HepG2 (cell line): ENCODE measurements at regions not wholly inside any gene's neighbourhood (a gene's known extent, or its start where the extent isn't known, plus 50 kb on each side); places are given as distances from the start of the nearest gene placed in this dataset.

Source experiments
- ATAC-seq: fragments of 200-7000 bp; cut with Tn5 transposase; 3 replicates; pipeline ENCODE4 v1.9.1; 2020; ENCODE audit warnings: mild to moderate bottlenecking, moderate library complexity
- BruUV-seq: library from RNA; stranded (reverse); fragments of 400-500 nt; replicated peaks from 2 replicates; lab custom pipeline; 2021; lab: Mats Ljungman, UMichigan
- CTCF ChIA-PET: fragments of 300-600 bp; formaldehyde crosslinking; extraction: SDS; loops from one replicate; lab custom pipeline; 2021; ENCODE audit warnings: low total read pairs, inconsistent platforms, low intra/inter-chr PET ratio; lab: Yijun Ruan, JAX
- POLR2A ChIA-PET: fragments of 350-600 bp; sonication (Branson Sonifier 250); formaldehyde crosslinking; loops from one replicate; lab custom pipeline; 2020; ENCODE audit warnings: antibody characterized with exemption, inconsistent platforms; lab: Yijun Ruan, JAX
- DNase-seq: peaks from one replicate; pipeline ENCODE4 v3.0.0-alpha.2; 2015; ENCODE audit warnings: low spot score
- FAIRE-seq: peaks from 3 replicates; lab custom pipeline; 2011; peaks lifted over from hg19 to GRCh38; lab: Jason Lieb, UNC
- H2AFZ ChIP-seq: one replicate; pipeline ENCODE4 v1.6.1; 2011; ENCODE audit warnings: low read length, inconsistent platforms
- H3K27ac ChIP-seq: fragments of 300-600 bp; 3 replicates; pipeline ENCODE4 v1.8.0; 2011; ENCODE audit warnings: mixed run types, mild to moderate bottlenecking, mixed read lengths, low read length, inconsistent platforms; ENCODE audit not compliant: insufficient read depth; ENCODE audit errors: extremely low read length
- H3K27me3 ChIP-seq, 2 experiments: fragments of 200-600 bp in 1 of 2; 2 replicates in 1 of 2; 3 replicates in 1 of 2; pipeline versions ENCODE4 v1.6.0 to v1.8.0; 2011; ENCODE audit warnings: low read length in 2 of 2, mild to moderate bottlenecking in 2 of 2, moderate library complexity in 2 of 2, inconsistent platforms in 1 of 2; ENCODE audit not compliant: insufficient read depth in 2 of 2, control insufficient read depth in 1 of 2
- H3K36me3 ChIP-seq, 2 experiments: fragments of 200-600 bp in 1 of 2; replicated peaks in 1 of 2; 2 replicates in 1 of 2; 3 replicates in 1 of 2; pipeline versions ENCODE4 v1.5.1 to v1.8.0; 2011; ENCODE audit warnings: low read length in 2 of 2, inconsistent platforms in 1 of 2; ENCODE audit not compliant: insufficient read depth in 2 of 2, control insufficient read depth in 1 of 2
- H3K4me1 ChIP-seq: 2 replicates; pipeline ENCODE4 v1.5.1; 2012; ENCODE audit warnings: low read length, inconsistent platforms; ENCODE audit not compliant: insufficient read depth
- H3K4me2 ChIP-seq: 2 replicates; pipeline ENCODE4 v1.6.0; 2011; ENCODE audit warnings: low read depth, low read length, inconsistent platforms
- H3K4me3 ChIP-seq, 3 experiments: fragments of 200-600 bp in 1 of 3; sonication (generic), shearing (Covaris generic) in 1 of 3; replicated peaks in 1 of 3; 2 replicates each; pipeline ENCODE4 v1.5.1; 2011 to 2016; ENCODE audit warnings: low read length in 3 of 3, inconsistent platforms in 2 of 3, low read depth in 2 of 3, mild to moderate bottlenecking in 2 of 3, control low read depth in 1 of 3, mixed read lengths in 1 of 3; ENCODE audit not compliant: insufficient read depth in 1 of 3
- H3K79me2 ChIP-seq: one replicate; pipeline ENCODE4 v1.6.1; 2011; ENCODE audit warnings: low read length, inconsistent platforms; ENCODE audit not compliant: insufficient read depth
- H3K9ac ChIP-seq: 2 replicates; pipeline ENCODE4 v1.6.0; 2011; ENCODE audit warnings: mild to moderate bottlenecking, low read depth, low read length, inconsistent platforms; ENCODE audit not compliant: insufficient read depth
- H3K9me3 ChIP-seq: 2 replicates; pipeline ENCODE4 v1.5.1; 2012; ENCODE audit warnings: mild to moderate bottlenecking, low read length
- H4K20me1 ChIP-seq: 2 replicates; pipeline ENCODE4 v1.6.0; 2011; ENCODE audit warnings: inconsistent platforms, mild to moderate bottlenecking, low read length, moderate library complexity; ENCODE audit not compliant: insufficient read depth
- HOXA7 ChIP-seq: sonication (generic); formaldehyde crosslinking; IDR thresholded peaks from 2 replicates; pipeline ENCODE4 v1.8.1; 2022; ENCODE audit warnings: mild to moderate bottlenecking, missing genetic modification reagents, moderate library complexity
- MAFG ChIP-seq: sonication (generic); formaldehyde crosslinking; IDR thresholded peaks from 2 replicates; pipeline ENCODE4 v1.5.1; 2020; ENCODE audit warnings: mild to moderate bottlenecking, missing genetic modification reagents
- NFRKB ChIP-seq: fragments of 450-650 bp; IDR thresholded peaks from 2 replicates; pipeline ENCODE4 v1.6.1; 2017
- PHF21A ChIP-seq: sonication (generic); formaldehyde crosslinking; IDR thresholded peaks from 2 replicates; pipeline ENCODE4 v1.5.0; 2020; ENCODE audit warnings: mild to moderate bottlenecking, missing genetic modification reagents
- SIN3A ChIP-seq: IDR thresholded peaks from 2 replicates; pipeline ENCODE4 v1.6.1; 2011; ENCODE audit warnings: low read depth, mild to moderate bottlenecking, control low read depth, low read length, borderline replicate concordance
- SRY ChIP-seq: sonication (generic); formaldehyde crosslinking; IDR thresholded peaks from 2 replicates; pipeline ENCODE4 v1.8.0; 2022; ENCODE audit warnings: mild to moderate bottlenecking, missing genetic modification reagents
- ZNF501 ChIP-seq: sonication (generic); formaldehyde crosslinking; IDR thresholded peaks from 2 replicates; pipeline ENCODE4 v1.5.1; 2020; ENCODE audit warnings: mild to moderate bottlenecking, moderate library complexity, missing genetic modification reagents
- ZNF550 ChIP-seq: sonication (generic); formaldehyde crosslinking; IDR thresholded peaks from 2 replicates; pipeline ENCODE4 v1.4.0; 2020; ENCODE audit warnings: mild to moderate bottlenecking, missing genetic modification reagents, borderline replicate concordance
- ZNF780A ChIP-seq: sonication (generic); formaldehyde crosslinking; IDR thresholded peaks from 2 replicates; pipeline ENCODE4 v1.8.0; 2022; ENCODE audit warnings: mild to moderate bottlenecking, missing genetic modification reagents, moderate library complexity
- WGBS: methylation state at CpG from one replicate; pipeline ENCODE4 v1.1.6; 2017; ENCODE audit warnings: low lambda C conversion rate; 5-methylcytosine and 5-hydroxymethylcytosine counted together
- in situ Hi-C: cut with HindIII; loops from 2 replicates; pipeline ENCODE4 v1.10.0; 2017; ENCODE audit warnings: low pct_unique_long_range_greater_than_20kb; ENCODE audit not compliant: extremely low pct_ligation_motif_present
- intact Hi-C: fragments of 100-400 bp; cut with micrococcal nuclease; formaldehyde crosslinking; loops from one replicate; pipeline ENCODE4 v1.10.0; 2022; ENCODE audit not compliant: unreplicated experiment
- TF ChIP-seq, protein P1 (sequence below): sonication (generic); formaldehyde crosslinking; IDR thresholded peaks from 2 replicates; pipeline ENCODE4 v1.8.1; 2022; ENCODE audit warnings: low read depth, mild to moderate bottlenecking, missing genetic modification reagents
- TF ChIP-seq, protein P2 (sequence below): sonication (generic); formaldehyde crosslinking; IDR thresholded peaks from 2 replicates; pipeline ENCODE4 v1.8.1; 2023; ENCODE audit warnings: missing genetic modification reagents, mild to moderate bottlenecking, borderline replicate concordance
- TF ChIP-seq, protein P3 (sequence below), 2 experiments: sonication (generic) in 1 of 2; formaldehyde crosslinking in 1 of 2; IDR thresholded peaks; 2 replicates each; pipeline versions ENCODE4 v1.6.1 to v1.9.0; 2014 to 2022; ENCODE audit warnings: antibody characterized with exemption in 1 of 2, borderline replicate concordance in 1 of 2, inconsistent platforms in 1 of 2, low read depth in 1 of 2, missing genetic modification reagents in 1 of 2

DNA sequence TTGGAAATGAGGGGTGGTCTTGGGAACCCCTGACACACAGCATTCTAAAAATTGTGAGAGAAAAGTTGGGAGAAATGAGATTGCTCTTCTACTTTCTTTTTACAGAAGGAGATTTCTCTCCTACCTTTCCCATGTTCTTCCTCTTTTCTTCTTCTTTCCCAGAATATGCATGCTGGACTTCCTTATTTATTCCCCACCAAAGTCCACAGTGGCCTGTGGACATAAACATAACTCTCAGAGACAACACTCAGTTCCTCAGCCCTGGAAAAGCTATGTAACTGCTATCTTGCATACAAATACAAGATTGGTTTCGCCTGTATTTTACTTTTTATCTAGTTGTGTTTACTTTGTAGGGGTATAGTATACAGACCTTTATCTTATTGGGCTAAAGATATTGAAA lies 54.6 kb upstream of the C1GALT1 start (continued):
- TF ChIP-seq, protein P1, sequence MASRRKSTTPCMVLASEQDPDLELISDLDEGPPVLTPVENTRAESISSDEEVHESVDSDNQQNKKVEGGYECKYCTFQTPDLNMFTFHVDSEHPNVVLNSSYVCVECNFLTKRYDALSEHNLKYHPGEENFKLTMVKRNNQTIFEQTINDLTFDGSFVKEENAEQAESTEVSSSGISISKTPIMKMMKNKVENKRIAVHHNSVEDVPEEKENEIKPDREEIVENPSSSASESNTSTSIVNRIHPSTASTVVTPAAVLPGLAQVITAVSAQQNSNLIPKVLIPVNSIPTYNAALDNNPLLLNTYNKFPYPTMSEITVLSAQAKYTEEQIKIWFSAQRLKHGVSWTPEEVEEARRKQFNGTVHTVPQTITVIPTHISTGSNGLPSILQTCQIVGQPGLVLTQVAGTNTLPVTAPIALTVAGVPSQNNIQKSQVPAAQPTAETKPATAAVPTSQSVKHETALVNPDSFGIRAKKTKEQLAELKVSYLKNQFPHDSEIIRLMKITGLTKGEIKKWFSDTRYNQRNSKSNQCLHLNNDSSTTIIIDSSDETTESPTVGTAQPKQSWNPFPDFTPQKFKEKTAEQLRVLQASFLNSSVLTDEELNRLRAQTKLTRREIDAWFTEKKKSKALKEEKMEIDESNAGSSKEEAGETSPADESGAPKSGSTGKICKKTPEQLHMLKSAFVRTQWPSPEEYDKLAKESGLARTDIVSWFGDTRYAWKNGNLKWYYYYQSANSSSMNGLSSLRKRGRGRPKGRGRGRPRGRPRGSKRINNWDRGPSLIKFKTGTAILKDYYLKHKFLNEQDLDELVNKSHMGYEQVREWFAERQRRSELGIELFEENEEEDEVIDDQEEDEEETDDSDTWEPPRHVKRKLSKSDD (CRISPR knock-in tag) = no peak
- TF ChIP-seq ZNF501 (CRISPR knock-in tag) = no peak
- TF ChIP-seq ZNF550 (CRISPR knock-in tag) = no peak
- no peak for TF ChIP-seq PHF21A (CRISPR knock-in tag)
- no peak for TF ChIP-seq MAFG (CRISPR knock-in tag)

DNA sequence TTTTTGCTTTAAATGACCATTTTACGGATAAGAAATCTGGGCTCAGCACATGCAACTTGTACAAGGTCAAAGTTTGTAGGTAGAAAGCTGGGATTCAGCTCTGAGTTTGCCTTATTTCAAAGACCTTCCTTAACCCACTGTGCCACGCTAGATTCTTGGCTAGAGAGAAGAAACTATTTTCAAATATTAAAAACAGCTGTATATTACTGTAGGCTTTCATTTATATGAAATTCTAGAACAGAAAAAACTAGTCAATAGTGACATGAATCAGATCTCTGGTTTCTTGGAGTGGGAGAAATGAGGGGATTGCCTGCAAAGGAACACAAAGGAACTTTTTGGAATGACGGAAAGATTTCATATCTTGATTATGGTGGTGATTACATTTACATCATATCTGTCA lies 53.0 kb upstream of the C1GALT1 start:
- no peak for ATAC-seq
- TF ChIP-seq HOXA7 (CRISPR knock-in tag) (no peak), NFRKB (no peak), ZNF780A (CRISPR knock-in tag) (no peak), SRY (CRISPR knock-in tag) (no peak), SIN3A (no peak)
- TF ChIP-seq, protein P2, sequence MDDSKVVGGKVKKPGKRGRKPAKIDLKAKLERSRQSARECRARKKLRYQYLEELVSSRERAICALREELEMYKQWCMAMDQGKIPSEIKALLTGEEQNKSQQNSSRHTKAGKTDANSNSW (CRISPR knock-in tag) = no peak
- TF ChIP-seq, protein P3, sequence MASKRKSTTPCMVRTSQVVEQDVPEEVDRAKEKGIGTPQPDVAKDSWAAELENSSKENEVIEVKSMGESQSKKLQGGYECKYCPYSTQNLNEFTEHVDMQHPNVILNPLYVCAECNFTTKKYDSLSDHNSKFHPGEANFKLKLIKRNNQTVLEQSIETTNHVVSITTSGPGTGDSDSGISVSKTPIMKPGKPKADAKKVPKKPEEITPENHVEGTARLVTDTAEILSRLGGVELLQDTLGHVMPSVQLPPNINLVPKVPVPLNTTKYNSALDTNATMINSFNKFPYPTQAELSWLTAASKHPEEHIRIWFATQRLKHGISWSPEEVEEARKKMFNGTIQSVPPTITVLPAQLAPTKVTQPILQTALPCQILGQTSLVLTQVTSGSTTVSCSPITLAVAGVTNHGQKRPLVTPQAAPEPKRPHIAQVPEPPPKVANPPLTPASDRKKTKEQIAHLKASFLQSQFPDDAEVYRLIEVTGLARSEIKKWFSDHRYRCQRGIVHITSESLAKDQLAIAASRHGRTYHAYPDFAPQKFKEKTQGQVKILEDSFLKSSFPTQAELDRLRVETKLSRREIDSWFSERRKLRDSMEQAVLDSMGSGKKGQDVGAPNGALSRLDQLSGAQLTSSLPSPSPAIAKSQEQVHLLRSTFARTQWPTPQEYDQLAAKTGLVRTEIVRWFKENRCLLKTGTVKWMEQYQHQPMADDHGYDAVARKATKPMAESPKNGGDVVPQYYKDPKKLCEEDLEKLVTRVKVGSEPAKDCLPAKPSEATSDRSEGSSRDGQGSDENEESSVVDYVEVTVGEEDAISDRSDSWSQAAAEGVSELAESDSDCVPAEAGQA (IDR thresholded peaks at IDR 0.05; ENCODE audit: low read depth) = no peak
- TF ChIP-seq, protein P3 (CRISPR knock-in tag; IDR thresholded peaks at IDR 0.05; ENCODE audit: borderline replicate concordance) = no peak
- in situ Hi-C loops (no loop called here), intact Hi-C loops (no loop called here)
- H3K4me2 ChIP-seq = no peak overlapping the region
- no peaks in the 10 kb centered on the region for H3K27me3 ChIP-seq
- DNase-seq = no peak
- no peaks in the 10 kb centered on the region for H3K36me3 ChIP-seq
- ChIA-PET CTCF (no interaction called here), POLR2A (no interaction called here)
- no peak for FAIRE-seq
- no peaks in the 10 kb centered on the region for H4K20me1 ChIP-seq
- H3K9ac ChIP-seq = no peak overlapping the region
- no peak overlapping the region for H3K4me3 ChIP-seq
- no peak overlapping the region for H2AFZ ChIP-seq
- no peaks in the 10 kb centered on the region for H3K79me2 ChIP-seq
- no peaks in the 10 kb centered on the region for H3K9me3 ChIP-seq
- H3K4me1 ChIP-seq = peaks cover 49% of the 10 kb centered on the region
- BruUV-seq = no TSS peak
- H3K27ac ChIP-seq = no peak overlapping the region
- 89% methylated on average over 3 of the region's 3 CpGs for WGBS
